Glutamatergic neuron (in vitro differentiated cells): ENCODE measurements at regions not wholly inside any gene's neighbourhood (a gene's known extent, or its start where the extent isn't known, plus 50 kb on each side); places are given as distances from the start of the nearest gene placed in this dataset.

Experiments used
- DNase-seq: peaks from one replicate; pipeline ENCODE4 v3.0.0; 2022
- H3K27ac Mint-ChIP-seq: one replicate; pipeline ENCODE4 v1.8.0; 2020; ENCODE audit warnings: mild to moderate bottlenecking, mixed read lengths, inconsistent platforms; ENCODE audit not compliant: unreplicated experiment
- H3K27me3 Mint-ChIP-seq: one replicate; pipeline ENCODE4 v1.8.0; 2020; ENCODE audit warnings: mild to moderate bottlenecking, moderate library complexity, mixed read lengths, inconsistent platforms; ENCODE audit not compliant: unreplicated experiment
- H3K36me3 Mint-ChIP-seq: one replicate; pipeline ENCODE4 v1.8.0; 2020; ENCODE audit warnings: mild to moderate bottlenecking, mixed read lengths, inconsistent platforms; ENCODE audit not compliant: unreplicated experiment
- H3K4me1 Mint-ChIP-seq: one replicate; pipeline ENCODE4 v1.8.0; 2020; ENCODE audit warnings: mild to moderate bottlenecking, low read depth, mixed read lengths, inconsistent platforms; ENCODE audit not compliant: unreplicated experiment
- H3K4me3 Mint-ChIP-seq: one replicate; pipeline ENCODE4 v1.8.0; 2020; ENCODE audit warnings: mild to moderate bottlenecking, mixed read lengths, inconsistent platforms; ENCODE audit not compliant: unreplicated experiment
- H3K9me3 Mint-ChIP-seq: one replicate; pipeline ENCODE4 v1.8.0; 2020; ENCODE audit warnings: mild to moderate bottlenecking, moderate library complexity, mixed read lengths, inconsistent platforms; ENCODE audit not compliant: unreplicated experiment
- TF ChIP-seq, protein P1 (sequence below): fragments of 200-600 bp; sonication (generic); IDR thresholded peaks from one replicate; pipeline ENCODE4 v1.5.0; 2021; ENCODE audit not compliant: partially characterized antibody, unreplicated experiment

DNA sequence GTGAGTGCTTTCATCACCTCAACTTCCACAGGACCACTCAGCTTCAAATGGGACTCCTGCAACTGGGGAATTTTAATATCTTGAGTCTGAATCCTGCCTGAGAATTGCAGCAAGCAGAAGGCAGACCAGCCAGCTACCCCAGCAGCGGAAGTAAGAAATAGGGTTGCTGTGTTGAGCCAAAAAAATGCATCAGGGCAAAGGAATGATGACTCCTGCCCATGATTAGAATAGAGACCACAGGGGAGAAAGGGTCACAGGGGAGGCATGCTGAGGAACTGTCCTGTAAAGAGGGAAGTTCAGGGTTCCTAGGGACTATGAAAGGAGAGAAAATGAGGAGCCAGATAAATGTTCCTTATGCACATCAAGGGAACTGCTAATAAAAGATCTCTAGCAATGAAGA is 370.2 kb downstream of the KCTD12 start:
- no peak overlapping the region for H3K4me3 Mint-ChIP-seq
- no peaks in the 10 kb centered on the region for H3K4me1 Mint-ChIP-seq
- DNase-seq: no peak
- H3K36me3 Mint-ChIP-seq: no peaks in the 10 kb centered on the region
- H3K9me3 Mint-ChIP-seq: no peaks in the 10 kb centered on the region
- TF ChIP-seq, protein P1, sequence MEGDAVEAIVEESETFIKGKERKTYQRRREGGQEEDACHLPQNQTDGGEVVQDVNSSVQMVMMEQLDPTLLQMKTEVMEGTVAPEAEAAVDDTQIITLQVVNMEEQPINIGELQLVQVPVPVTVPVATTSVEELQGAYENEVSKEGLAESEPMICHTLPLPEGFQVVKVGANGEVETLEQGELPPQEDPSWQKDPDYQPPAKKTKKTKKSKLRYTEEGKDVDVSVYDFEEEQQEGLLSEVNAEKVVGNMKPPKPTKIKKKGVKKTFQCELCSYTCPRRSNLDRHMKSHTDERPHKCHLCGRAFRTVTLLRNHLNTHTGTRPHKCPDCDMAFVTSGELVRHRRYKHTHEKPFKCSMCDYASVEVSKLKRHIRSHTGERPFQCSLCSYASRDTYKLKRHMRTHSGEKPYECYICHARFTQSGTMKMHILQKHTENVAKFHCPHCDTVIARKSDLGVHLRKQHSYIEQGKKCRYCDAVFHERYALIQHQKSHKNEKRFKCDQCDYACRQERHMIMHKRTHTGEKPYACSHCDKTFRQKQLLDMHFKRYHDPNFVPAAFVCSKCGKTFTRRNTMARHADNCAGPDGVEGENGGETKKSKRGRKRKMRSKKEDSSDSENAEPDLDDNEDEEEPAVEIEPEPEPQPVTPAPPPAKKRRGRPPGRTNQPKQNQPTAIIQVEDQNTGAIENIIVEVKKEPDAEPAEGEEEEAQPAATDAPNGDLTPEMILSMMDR: no peak
- H3K27me3 Mint-ChIP-seq: no peaks in the 10 kb centered on the region
- no peak overlapping the region for H3K27ac Mint-ChIP-seq

DNA sequence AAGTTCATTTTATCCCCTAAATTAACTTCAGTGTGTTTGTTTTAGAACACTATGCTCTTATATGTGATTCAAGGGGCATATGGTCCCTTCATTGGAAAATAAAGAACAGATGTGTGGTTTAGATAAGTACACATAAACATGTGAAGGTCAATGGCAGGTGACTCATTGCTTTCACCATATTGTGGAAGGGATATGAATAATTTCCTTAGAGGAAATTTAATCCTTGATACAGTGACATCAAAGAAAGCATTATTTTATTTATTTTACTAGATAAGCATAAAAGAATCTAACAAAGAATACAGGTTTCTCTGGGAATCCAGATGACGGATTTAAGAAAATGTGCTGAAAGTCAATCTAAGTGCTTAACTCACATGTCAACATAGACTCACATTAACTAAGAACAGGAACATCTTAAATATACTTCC is 373.5 kb downstream of the KCTD12 start:
- H3K9me3 Mint-ChIP-seq: no peaks in the 10 kb centered on the region
- no peaks in the 10 kb centered on the region for H3K36me3 Mint-ChIP-seq
- no peak overlapping the region for H3K27ac Mint-ChIP-seq
- TF ChIP-seq, protein P1: no peak
- H3K4me3 Mint-ChIP-seq: no peak overlapping the region
- DNase-seq: no peak
- no peaks in the 10 kb centered on the region for H3K27me3 Mint-ChIP-seq
- H3K4me1 Mint-ChIP-seq: no peaks in the 10 kb centered on the region

GRCh38 chr13:76505437-76505836 is 380.8 kb downstream of the KCTD12 start:
- Mint-ChIP-seq H3K27me3 (peaks cover 1% of the 10 kb centered on the region), H3K4me1 (peaks cover 11% of the 10 kb centered on the region), H3K4me3 (no peak overlapping the region), H3K9me3 (no peaks in the 10 kb centered on the region), H3K27ac (no peak overlapping the region), H3K36me3 (no peaks in the 10 kb centered on the region)
- no peak for DNase-seq
- TF ChIP-seq, protein P1: no peak

DNA sequence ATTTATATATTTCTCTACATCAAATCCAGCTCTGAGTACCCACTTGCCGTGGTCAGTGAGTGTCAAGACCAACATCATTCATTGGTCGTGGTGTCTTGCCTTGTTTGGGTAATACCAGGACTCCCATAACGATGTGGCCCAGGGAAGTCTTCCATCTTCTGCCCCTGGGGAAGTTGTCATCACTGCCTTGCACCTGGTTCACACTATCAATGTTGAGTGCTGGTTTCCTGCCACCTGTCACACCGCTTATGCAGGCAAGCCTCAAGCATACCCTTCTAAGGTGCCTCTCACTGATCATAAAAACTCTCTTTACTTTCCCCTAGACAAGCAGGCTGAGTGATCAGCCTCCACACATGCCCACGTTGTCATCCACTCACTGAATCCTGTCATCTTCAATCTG is 382.4 kb downstream of the KCTD12 start:
- H3K27ac Mint-ChIP-seq: no peak overlapping the region
- H3K27me3 Mint-ChIP-seq: peaks cover 1% of the 10 kb centered on the region
- peaks cover 11% of the 10 kb centered on the region for H3K4me1 Mint-ChIP-seq
- TF ChIP-seq, protein P1: no peak
- H3K9me3 Mint-ChIP-seq: no peaks in the 10 kb centered on the region
- H3K4me3 Mint-ChIP-seq: no peak overlapping the region
- no peak for DNase-seq
- H3K36me3 Mint-ChIP-seq: no peaks in the 10 kb centered on the region

- Mint-ChIP-seq H3K9me3 (no peaks in the 10 kb centered on the region), H3K36me3 (no peaks in the 10 kb centered on the region), H3K4me3 (no peak overlapping the region), H3K27ac (no peak overlapping the region), H3K4me1 (peaks cover 11% of the 10 kb centered on the region), H3K27me3 (peaks cover 1% of the 10 kb centered on the region)
- no peak for DNase-seq
- TF ChIP-seq, protein P1: no peak
Observed at GRCh38 chr13:76503291-76503690, 382.9 kb downstream of the KCTD12 start.
